ENCODE measurements at regions not wholly inside any gene's neighbourhood (a gene's known extent, or its start where the extent isn't known, plus 50 kb on each side); places are given as distances from the start of the nearest gene placed in this dataset.

DNA sequence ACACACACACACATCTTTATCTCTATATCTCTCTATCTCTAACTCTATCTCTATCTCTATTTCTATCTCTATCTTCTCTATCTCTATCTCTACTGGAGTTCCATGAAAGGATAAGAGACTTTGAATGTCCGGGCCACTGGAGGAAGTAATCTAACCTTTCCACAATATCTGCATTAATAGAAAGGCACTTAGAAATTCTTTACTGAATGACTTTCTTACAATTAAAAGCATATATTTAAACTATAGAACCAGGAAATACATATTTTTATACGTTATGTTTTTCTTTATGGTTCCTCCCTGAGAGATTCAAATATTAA is 234.9 kb downstream of the TRIB2 start:
- H3K27ac ChIP-seq (replicated peaks): no peak overlapping the region
- DNase-seq (ENCODE audit: low read depth in 1 of 2, low spot score in 1 of 2): no peak
- H3K27me3 ChIP-seq (ENCODE audit: insufficient read depth, poor library complexity, severe bottlenecking): peaks cover 2% of the 10 kb centered on the region
- TF ChIP-seq CTCF (IDR thresholded peaks at IDR 0.05; ENCODE audit: insufficient read depth, low read length) (no peak), REST (IDR thresholded peaks at IDR 0.05; ENCODE audit: insufficient replicate concordance, low read depth) (no peak), POLR2AphosphoS5 (IDR thresholded peaks at IDR 0.05; ENCODE audit: low read depth) (no peak)
- H3K4me3 ChIP-seq (replicated peaks; ENCODE audit: insufficient read depth, low read length): no peak overlapping the region

GRCh38 chr2:12953596-12953995 is 236.9 kb downstream of the TRIB2 start:
- no peak for TF ChIP-seq CTCF (IDR thresholded peaks at IDR 0.05; ENCODE audit: insufficient read depth, low read length)
- no peak for TF ChIP-seq SPI1 (IDR thresholded peaks at IDR 0.05; ENCODE audit: borderline replicate concordance, low read depth)
- no peak for TF ChIP-seq POLR2AphosphoS5 (IDR thresholded peaks at IDR 0.05; ENCODE audit: low read depth)
- TF ChIP-seq REST (IDR thresholded peaks at IDR 0.05; ENCODE audit: insufficient replicate concordance, low read depth): no peak
- TF ChIP-seq GABPA (IDR thresholded peaks at IDR 0.05; ENCODE audit: low read depth): no peak
- H3K27me3 ChIP-seq (ENCODE audit: insufficient read depth, poor library complexity, severe bottlenecking): peaks cover 2% of the 10 kb centered on the region
- no peak overlapping the region for H3K27ac ChIP-seq (replicated peaks)
- no peak for DNase-seq (ENCODE audit: low read depth in 1 of 2, low spot score in 1 of 2)
- H3K4me3 ChIP-seq (replicated peaks; ENCODE audit: insufficient read depth, low read length): no peak overlapping the region

- Histone ChIP-seq H3K27me3 (ENCODE audit: insufficient read depth, poor library complexity, severe bottlenecking) (peaks cover 2% of the 10 kb centered on the region), H3K27ac (replicated peaks) (no peak overlapping the region), H3K4me3 (replicated peaks; ENCODE audit: insufficient read depth, low read length) (no peak overlapping the region)
- DNase-seq (ENCODE audit: low read depth in 1 of 2, low spot score in 1 of 2): no peak
- TF ChIP-seq REST (IDR thresholded peaks at IDR 0.05; ENCODE audit: insufficient replicate concordance, low read depth): no peak
- TF ChIP-seq CTCF (IDR thresholded peaks at IDR 0.05; ENCODE audit: insufficient read depth, low read length): no peak
- TF ChIP-seq POLR2AphosphoS5 (IDR thresholded peaks at IDR 0.05; ENCODE audit: low read depth): no peak
- no peak for TF ChIP-seq SPI1 (IDR thresholded peaks at IDR 0.05; ENCODE audit: borderline replicate concordance, low read depth)
- no peak for TF ChIP-seq GABPA (IDR thresholded peaks at IDR 0.05; ENCODE audit: low read depth)
These were observed 239.1 kb downstream of the TRIB2 start for GRCh38 chr2:12955864-12956263.
